Iris pigment epithelial cell (primary cell): ENCODE measurements at regions not wholly inside any gene's neighbourhood (a gene's known extent, or its start where the extent isn't known, plus 50 kb on each side); places are given as distances from the start of the nearest gene placed in this dataset.
"Not testable (repeated sequence)": the region's sequence is repeated elsewhere in the genome, so short reads cannot be mapped to it uniquely, and the experiment has no call there.

ENCODE experiments used
- DNase-seq: peaks from one replicate; pipeline ENCODE4 v3.0.0-alpha.2; 2011; ENCODE audit warnings: low read depth

- DNase-seq: no peak
Measured at GRCh38 chr18:25490316-25490715, 138.3 kb upstream of the ZNF521 start.

DNA sequence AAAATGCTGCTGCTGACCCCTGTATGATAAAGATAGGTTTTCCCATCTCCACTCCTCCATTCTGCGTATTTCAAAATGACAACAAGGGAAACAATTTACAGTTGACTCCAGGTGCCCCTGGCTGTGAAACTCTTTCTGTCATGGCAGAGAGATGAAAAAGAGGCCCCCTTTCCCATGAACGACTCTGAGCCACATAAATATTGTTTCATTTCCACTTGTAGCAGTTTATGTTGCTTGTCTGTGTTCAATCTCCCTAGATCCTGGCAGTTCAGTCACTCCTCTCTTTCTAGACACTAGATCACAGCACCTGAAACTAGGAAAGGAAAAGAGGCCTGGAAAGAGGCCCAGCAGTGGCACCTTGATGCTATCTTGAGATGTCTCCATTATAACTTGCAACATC is 121.0 kb upstream of the ZNF521 start:
- no peak for DNase-seq

DNA sequence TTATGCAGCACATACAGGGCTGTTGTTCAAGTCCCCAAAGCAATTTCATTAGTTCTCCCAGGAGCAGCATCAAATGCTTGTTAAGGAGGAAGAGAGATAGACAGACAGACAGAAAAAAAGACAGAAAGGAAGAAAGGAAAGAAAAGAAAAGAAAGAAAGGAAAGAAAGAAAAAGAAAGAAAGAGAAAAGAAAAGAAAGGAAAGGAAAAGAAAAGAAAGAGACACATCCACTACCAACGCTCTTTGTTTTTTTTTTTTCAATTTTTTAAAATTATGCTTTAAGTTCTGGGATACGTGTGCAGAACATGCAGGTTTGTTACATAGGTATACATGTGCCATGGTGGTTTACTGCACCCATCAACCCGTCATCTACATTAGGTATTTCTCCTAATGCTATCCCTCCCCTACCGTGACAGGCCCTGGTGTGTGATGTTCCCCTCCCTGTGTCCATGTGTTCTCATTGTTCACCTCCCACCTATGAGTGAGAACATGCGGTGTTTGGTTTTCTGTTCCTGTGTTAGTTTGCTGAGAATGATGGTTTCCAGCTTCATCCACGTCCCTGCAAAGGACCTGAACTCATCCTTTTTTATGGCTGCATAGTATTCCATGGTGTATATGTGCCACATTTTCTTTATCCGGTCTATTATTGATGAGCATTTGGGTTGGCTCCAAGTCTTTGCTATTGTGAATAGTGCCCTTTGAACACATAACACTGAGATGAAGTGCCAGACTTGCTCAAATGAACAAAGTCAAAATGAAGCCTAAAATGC is 119.0 kb upstream of the ZNF521 start:
- not testable (repeated sequence) for DNase-seq

DNA sequence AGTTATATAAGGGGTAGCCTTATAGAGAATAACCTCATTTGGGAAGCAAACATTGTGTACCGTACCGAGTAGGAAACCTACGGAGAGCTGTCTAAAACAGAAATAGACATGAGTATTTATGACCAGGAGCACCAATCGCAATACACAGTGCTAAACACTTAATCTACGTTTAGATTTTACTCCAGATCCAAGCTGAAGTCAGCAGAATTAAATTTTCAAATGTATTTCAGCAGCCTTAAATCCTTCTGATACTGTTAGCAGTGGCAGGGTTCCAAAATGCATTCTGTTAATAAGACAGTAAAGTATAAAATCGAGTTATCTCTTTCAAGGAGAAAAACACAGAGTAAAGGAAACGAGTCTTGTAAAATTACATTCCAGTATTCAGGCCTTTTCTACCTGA is 118.1 kb upstream of the ZNF521 start:
- no peak for DNase-seq

- no peak for DNase-seq
Measured at GRCh38 chr18:25469489-25469888, 117.5 kb upstream of the ZNF521 start.

GRCh38 chr18:25467226-25467987 is 115.4 kb upstream of the ZNF521 start:
- no peak for DNase-seq

DNA sequence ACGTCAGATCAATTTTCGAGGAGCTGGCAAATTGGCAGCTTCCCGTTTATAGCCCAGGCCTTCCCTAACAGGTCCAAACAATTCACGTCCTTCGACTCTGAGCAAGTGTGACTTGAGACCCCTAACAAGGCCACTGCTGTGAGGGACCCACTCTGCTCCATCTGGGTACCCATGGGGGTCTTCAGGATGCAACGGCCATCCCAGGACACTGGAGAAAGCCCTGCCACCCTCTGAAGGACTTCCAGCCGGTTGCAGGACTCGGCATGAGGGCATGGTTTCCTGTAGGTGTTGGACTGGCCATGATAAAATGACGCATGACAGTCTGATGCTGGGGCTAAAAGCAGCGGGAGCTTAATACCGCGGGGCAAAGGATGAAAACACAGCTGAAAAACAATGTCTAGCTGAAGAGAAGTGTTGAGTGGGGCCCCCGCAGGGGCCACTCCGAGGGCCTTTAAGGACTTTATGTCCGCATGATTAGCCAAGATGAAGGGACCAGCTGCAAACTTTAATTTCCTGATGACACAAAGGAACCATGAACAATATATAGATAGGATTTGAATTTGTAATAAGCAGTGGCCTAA is 113.3 kb upstream of the ZNF521 start:
- no peak for DNase-seq

- peak; percentile 91 for DNase-seq
Measured at GRCh38 chr18:25464227-25464626, 112.3 kb upstream of the ZNF521 start.

DNA sequence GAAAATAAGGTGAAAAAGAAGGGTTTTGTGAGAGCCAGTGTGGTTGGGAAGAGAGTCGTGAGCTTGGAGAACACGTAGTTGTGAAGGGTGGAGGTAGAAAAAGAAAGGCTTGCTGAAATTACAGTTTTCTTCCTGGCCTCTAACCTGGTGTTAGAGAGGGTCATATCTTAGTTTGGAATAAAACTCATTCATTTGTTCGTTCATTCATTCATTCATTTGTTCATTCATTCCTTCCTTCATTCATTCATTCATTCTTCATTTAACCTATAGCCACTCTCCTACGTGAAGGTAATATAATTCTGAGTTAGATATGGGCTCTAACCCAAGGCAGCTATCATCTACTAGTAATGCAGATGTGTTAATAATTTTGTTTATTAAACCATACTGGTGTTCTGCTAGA is 111.8 kb upstream of the ZNF521 start:
- DNase-seq: no peak

GRCh38 chr18:25459814-25460213 is 107.8 kb upstream of the ZNF521 start:
- no peak for DNase-seq

GRCh38 chr18:25457601-25458000 is 105.6 kb upstream of the ZNF521 start:
- DNase-seq: peak; percentile 35

DNA sequence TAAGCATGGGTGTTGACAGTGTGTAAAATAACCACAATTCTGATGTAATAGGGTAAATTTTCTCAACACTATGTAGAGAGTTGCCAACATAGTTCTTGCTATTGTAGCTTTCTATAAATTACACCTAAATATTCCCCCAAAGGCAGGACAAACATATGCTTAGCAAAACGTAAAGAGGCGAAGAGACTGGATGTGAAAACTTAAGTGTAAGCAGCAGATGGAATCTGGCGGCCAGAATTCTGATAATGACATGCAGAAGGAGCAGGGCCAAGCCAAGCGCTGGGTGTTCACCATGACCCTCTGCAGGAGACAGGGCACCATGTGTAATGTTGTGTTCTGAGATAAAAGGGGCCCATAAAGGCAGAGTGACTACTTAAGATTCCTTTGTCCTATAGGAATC is 105.2 kb upstream of the ZNF521 start:
- no peak for DNase-seq

- DNase-seq: no peak
Measured at GRCh38 chr18:25456334-25457010, 104.5 kb upstream of the ZNF521 start.

DNA sequence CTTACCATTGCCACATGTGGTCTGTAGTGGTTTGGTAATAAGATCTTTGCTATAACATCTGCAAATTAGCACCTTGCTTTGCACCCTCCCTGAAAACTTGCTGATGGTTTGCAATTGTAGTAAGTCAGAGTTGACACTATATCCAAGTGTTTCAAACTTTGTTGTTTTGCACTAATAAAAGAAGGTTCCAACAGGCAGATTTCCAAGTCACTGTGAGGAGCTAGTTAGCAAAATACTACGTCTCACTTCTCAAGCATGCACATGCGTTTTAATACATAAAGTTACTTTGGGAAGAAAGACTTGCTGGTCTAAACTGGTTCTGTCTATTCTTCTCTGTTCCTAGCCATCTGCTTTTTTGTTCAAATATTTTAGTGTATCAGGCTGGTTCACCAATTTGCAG is 103.7 kb upstream of the ZNF521 start:
- DNase-seq: no peak

DNA sequence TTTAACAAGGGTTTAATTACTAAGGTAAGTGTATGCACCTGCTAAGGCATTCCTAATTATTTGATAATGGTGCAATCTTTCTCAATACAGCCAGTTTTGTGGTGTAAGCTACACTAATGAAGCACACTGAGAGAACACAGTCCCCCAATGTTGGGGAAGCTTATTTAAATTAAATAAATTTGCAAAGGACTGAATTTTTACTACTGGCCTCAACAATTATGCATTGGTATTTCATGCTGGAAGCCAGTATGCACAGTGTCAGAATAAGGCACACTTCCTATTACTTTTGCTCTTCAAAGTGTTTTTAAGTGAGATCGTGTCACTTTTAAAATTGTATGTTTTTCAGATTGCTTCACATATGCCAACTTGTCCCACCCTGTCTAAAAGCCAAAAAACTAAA is 103.2 kb upstream of the ZNF521 start:
- no peak for DNase-seq

- no peak for DNase-seq
Measured at GRCh38 chr18:25454730-25455129, 102.8 kb upstream of the ZNF521 start.

GRCh38 chr18:25454270-25454659 is 102.3 kb upstream of the ZNF521 start:
- no peak for DNase-seq

GRCh38 chr18:25453556-25454269 is 101.7 kb upstream of the ZNF521 start:
- DNase-seq: peak; percentile 91

DNA sequence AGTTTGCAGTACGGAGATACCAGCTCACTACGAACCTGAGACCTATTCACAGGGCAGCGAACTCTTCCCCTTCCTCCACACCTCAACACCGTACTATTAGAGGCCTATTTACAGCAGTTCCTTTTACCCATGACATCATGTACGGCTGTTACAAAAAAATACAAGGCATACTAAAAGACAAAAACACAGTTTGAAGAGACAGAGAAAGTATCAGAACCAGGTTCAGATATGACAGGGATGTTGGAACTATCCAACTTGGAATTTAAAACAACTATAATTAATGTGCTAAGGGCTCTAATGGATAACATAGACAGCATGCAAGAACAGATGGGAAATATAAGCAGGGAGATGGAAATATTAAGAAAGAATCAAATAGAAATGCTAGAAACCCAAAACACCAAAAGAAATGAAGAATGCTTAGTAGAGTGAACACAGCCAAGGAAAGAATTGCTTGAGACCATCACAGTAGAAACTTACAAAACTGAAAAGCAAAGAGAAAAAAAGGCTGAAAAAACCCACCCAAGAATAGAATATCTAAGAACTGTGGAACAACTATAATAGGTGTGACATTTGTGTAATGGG is 99.2 kb upstream of the ZNF521 start:
- no peak for DNase-seq

GRCh38 chr18:25449046-25449445 is 97.1 kb upstream of the ZNF521 start:
- DNase-seq: no peak

DNA sequence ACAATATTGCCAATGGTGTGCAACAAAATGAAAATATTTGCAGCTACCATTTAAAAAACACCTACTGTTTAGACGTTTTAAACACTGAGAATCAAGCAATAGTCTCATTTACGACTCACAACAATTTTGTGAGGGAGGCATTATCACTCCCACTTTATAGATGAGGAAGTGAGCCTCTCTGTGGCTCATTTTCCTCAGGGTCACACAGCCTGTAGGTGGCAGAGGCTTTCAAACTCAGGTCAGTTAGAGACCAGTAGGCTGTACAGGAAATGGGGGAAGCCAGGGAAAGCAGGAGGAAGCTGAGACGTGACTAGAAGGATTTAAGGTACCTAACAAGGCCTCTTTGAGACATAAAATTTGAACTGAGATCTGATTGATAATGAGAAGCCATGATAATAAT is 95.0 kb upstream of the ZNF521 start:
- DNase-seq: no peak

DNA sequence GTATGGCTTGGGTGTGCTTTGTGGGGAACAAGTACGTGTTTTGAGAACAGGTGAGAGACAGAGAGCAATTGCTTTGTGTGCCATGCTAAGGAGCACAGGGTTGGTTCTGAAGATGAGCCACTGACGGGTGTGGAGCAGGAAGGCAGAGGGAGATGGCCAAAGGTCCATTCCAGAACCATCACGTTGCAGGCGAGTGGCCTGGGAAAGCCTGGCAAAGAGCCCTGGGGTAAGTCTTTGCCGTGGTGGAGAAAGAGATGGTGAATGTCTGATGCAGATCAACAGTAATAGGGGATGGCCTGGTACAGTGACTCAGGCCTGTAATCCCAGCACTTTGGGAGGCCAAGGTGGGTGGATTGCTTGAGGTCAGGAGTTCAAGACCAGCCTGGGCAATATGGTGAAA is 93.5 kb upstream of the ZNF521 start:
- DNase-seq: no peak
